ENCODE measurements at regions not wholly inside any gene's neighbourhood (a gene's known extent, or its start where the extent isn't known, plus 50 kb on each side); places are given as distances from the start of the nearest gene placed in this dataset.

DNA sequence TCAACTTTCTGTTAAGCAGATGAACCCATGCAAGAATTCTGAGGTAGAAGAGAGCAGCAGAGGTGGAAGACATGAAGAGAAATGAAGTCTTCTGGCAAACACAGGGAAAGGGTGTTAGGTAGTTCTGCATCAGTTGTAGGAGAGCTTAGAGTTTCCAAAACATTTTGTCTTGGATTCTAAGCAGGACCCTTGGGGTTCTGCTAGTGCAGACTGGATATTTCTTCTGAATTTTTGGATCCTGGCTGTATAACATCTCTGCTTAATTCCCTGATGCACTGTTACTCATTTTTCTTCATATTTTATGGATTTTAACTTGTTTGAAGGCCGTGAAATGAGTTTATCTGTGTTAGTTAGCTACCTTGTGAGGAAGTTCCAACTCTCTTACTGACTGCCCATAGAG lies 208.7 kb upstream of the SLC35G4 start:
- TF ChIP-seq, protein P1, sequence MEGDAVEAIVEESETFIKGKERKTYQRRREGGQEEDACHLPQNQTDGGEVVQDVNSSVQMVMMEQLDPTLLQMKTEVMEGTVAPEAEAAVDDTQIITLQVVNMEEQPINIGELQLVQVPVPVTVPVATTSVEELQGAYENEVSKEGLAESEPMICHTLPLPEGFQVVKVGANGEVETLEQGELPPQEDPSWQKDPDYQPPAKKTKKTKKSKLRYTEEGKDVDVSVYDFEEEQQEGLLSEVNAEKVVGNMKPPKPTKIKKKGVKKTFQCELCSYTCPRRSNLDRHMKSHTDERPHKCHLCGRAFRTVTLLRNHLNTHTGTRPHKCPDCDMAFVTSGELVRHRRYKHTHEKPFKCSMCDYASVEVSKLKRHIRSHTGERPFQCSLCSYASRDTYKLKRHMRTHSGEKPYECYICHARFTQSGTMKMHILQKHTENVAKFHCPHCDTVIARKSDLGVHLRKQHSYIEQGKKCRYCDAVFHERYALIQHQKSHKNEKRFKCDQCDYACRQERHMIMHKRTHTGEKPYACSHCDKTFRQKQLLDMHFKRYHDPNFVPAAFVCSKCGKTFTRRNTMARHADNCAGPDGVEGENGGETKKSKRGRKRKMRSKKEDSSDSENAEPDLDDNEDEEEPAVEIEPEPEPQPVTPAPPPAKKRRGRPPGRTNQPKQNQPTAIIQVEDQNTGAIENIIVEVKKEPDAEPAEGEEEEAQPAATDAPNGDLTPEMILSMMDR (IDR thresholded peaks at IDR 0.05): no peak
- TF ChIP-seq POLR2A (IDR thresholded peaks at IDR 0.05): no peak
- TF ChIP-seq POLR2AphosphoS5 (IDR thresholded peaks at IDR 0.05): no peak
